GM21515 (cell line): ENCODE measurements at regions not wholly inside any gene's neighbourhood (a gene's known extent, or its start where the extent isn't known, plus 50 kb on each side); places are given as distances from the start of the nearest gene placed in this dataset.

Source experiments
- ATAC-seq: cut with Tn5 transposase; IDR thresholded peaks from one replicate; pipeline ENCODE4 v1.9.1; 2021; ENCODE audit not compliant: unreplicated experiment

- ATAC-seq, result no peak
Observed at GRCh38 chr1:101098327-101098726, 72.7 kb upstream of the DPH5 start.

GRCh38 chr1:101089613-101090338, 64.2 kb upstream of the DPH5 start:
- ATAC-seq, result no peak

- ATAC-seq, result no peak
Observed at GRCh38 chr1:101088431-101088830, 62.8 kb upstream of the DPH5 start.

GRCh38 chr1:101086783-101087182, 61.2 kb upstream of the DPH5 start:
- no peak for ATAC-seq

GRCh38 chr1:101081496-101082488, 56.2 kb upstream of the DPH5 start:
- ATAC-seq, result no peak

- ATAC-seq, result no peak
Observed at GRCh38 chr1:101080859-101081258, 55.3 kb upstream of the DPH5 start.

- no peak for ATAC-seq
Observed at GRCh38 chr1:101079341-101079740, 53.8 kb upstream of the DPH5 start.

- ATAC-seq, result no peak
Observed at GRCh38 chr1:101077849-101078248, 52.3 kb upstream of the DPH5 start.

GRCh38 chr1:101075926-101076325, 50.3 kb upstream of the DPH5 start:
- no peak for ATAC-seq
